Nephron (organoid): ENCODE measurements at regions not wholly inside any gene's neighbourhood (a gene's known extent, or its start where the extent isn't known, plus 50 kb on each side); places are given as distances from the start of the nearest gene placed in this dataset.
"Not testable (repeated sequence)": the region's sequence is repeated elsewhere in the genome, so short reads cannot be mapped to it uniquely, and the experiment has no call there.

ENCODE experiments used
- H3K27ac Mint-ChIP-seq, 3 experiments: 2 replicates each; pipeline ENCODE4 v1.8.0; 2020; ENCODE audit warnings: mixed read lengths in 3 of 3, mild to moderate bottlenecking in 2 of 3, moderate library complexity in 1 of 3
- H3K27me3 Mint-ChIP-seq: 2 replicates; pipeline ENCODE4 v1.8.0; 2021; ENCODE audit warnings: low read depth, mild to moderate bottlenecking, moderate library complexity, mixed read lengths
- H3K36me3 Mint-ChIP-seq: 2 replicates; pipeline ENCODE4 v1.8.0; 2020; ENCODE audit warnings: low read depth, mixed read lengths
- H3K4me1 Mint-ChIP-seq: 2 replicates; pipeline ENCODE4 v1.8.0; 2020; ENCODE audit warnings: mixed read lengths
- H3K4me3 Mint-ChIP-seq, 3 experiments: 2 replicates each; pipeline ENCODE4 v1.8.0; 2020; ENCODE audit warnings: mild to moderate bottlenecking in 3 of 3, mixed read lengths in 3 of 3, moderate library complexity in 2 of 3
- H3K9me3 Mint-ChIP-seq: 2 replicates; pipeline ENCODE4 v1.8.0; 2020; ENCODE audit warnings: mixed read lengths
- CTCF ChIP-seq, 3 experiments: fragments of 200-600 bp; sonication (generic); IDR thresholded peaks; one replicate each; pipeline ENCODE4 v1.5.0; 2021; ENCODE audit warnings: antibody characterized with exemption in 3 of 3; ENCODE audit not compliant: unreplicated experiment in 3 of 3

GRCh38 chr15:70376929-70377691 lies 279.4 kb upstream of the TLE3 start:
- no peaks in the 10 kb centered on the region for H3K36me3 Mint-ChIP-seq
- H3K9me3 Mint-ChIP-seq, result peaks cover 11% of the 10 kb centered on the region
- H3K27ac Mint-ChIP-seq, result peak overlapping the region; percentile 10 to 42 (median 37)
- H3K4me3 Mint-ChIP-seq, result peak overlapping the region; percentile 45 to 66 (median 58)
- H3K27me3 Mint-ChIP-seq, result peaks cover 79% of the 10 kb centered on the region
- TF ChIP-seq CTCF (IDR thresholded peaks at IDR 0.05; ENCODE audit: unreplicated experiment in 3 of 3), result no peak
- peaks cover 24% of the 10 kb centered on the region for H3K4me1 Mint-ChIP-seq

GRCh38 chr15:70376031-70376928 lies 278.6 kb upstream of the TLE3 start:
- Mint-ChIP-seq H3K4me3 (peak overlapping the region; percentile 45 to 66 (median 58)), H3K36me3 (no peaks in the 10 kb centered on the region), H3K27me3 (peaks cover 81% of the 10 kb centered on the region), H3K4me1 (peaks cover 24% of the 10 kb centered on the region), H3K9me3 (peaks cover 11% of the 10 kb centered on the region), H3K27ac (peak overlapping the region; percentile 20 to 42 (median 37))
- no peak for TF ChIP-seq CTCF (IDR thresholded peaks at IDR 0.05; ENCODE audit: unreplicated experiment in 3 of 3)

GRCh38 chr15:70375586-70375985 lies 277.9 kb upstream of the TLE3 start:
- Mint-ChIP-seq H3K36me3 (no peaks in the 10 kb centered on the region), H3K4me1 (peaks cover 24% of the 10 kb centered on the region)

GRCh38 chr15:70375006-70375431 lies 277.3 kb upstream of the TLE3 start:
- no peak for TF ChIP-seq CTCF (IDR thresholded peaks at IDR 0.05; ENCODE audit: unreplicated experiment in 3 of 3)
- Mint-ChIP-seq H3K4me1 (peaks cover 24% of the 10 kb centered on the region), H3K27me3 (peaks cover 88% of the 10 kb centered on the region), H3K4me3 (no peak overlapping the region), H3K36me3 (no peaks in the 10 kb centered on the region), H3K27ac (peak overlapping the region in 1 of 3 experiments; percentile 14), H3K9me3 (peaks cover 16% of the 10 kb centered on the region)

More at GRCh38 chr15:70375586-70375985, 277.9 kb upstream of the TLE3 start:
- Mint-ChIP-seq H3K27me3 (peaks cover 88% of the 10 kb centered on the region), H3K4me3 (peak overlapping the region; percentile 18 to 53 (median 23)), H3K27ac (peak overlapping the region; percentile 17 to 24 (median 20)), H3K9me3 (peaks cover 16% of the 10 kb centered on the region)
- no peak for TF ChIP-seq CTCF (IDR thresholded peaks at IDR 0.05; ENCODE audit: unreplicated experiment in 3 of 3)

- Mint-ChIP-seq H3K4me1 (peaks cover 24% of the 10 kb centered on the region), H3K4me3 (no peak overlapping the region), H3K27me3 (peaks cover 87% of the 10 kb centered on the region), H3K36me3 (no peaks in the 10 kb centered on the region), H3K27ac (no peak overlapping the region), H3K9me3 (peaks cover 17% of the 10 kb centered on the region)
- no peak for TF ChIP-seq CTCF (IDR thresholded peaks at IDR 0.05; ENCODE audit: unreplicated experiment in 3 of 3)
These were observed 276.4 kb upstream of the TLE3 start for GRCh38 chr15:70374096-70374495.

GRCh38 chr15:70373439-70373838 lies 275.7 kb upstream of the TLE3 start:
- peaks cover 24% of the 10 kb centered on the region for H3K4me1 Mint-ChIP-seq
- H3K36me3 Mint-ChIP-seq, H3K27ac Mint-ChIP-seq: not testable (repeated sequence)
- peak overlapping the region in 1 of 3 experiments; percentile 34 for H3K4me3 Mint-ChIP-seq
- H3K9me3 Mint-ChIP-seq, result peaks cover 21% of the 10 kb centered on the region
- peaks cover 80% of the 10 kb centered on the region for H3K27me3 Mint-ChIP-seq

- Mint-ChIP-seq H3K9me3 (peaks cover 20% of the 10 kb centered on the region), H3K27me3 (peaks cover 40% of the 10 kb centered on the region)
- not testable (repeated sequence) for H3K36me3 Mint-ChIP-seq, H3K4me3 Mint-ChIP-seq, H3K27ac Mint-ChIP-seq, H3K4me1 Mint-ChIP-seq
These were observed 270.4 kb upstream of the TLE3 start for GRCh38 chr15:70367913-70368705.

- not testable (repeated sequence) for H3K27ac Mint-ChIP-seq, H3K9me3 Mint-ChIP-seq, H3K36me3 Mint-ChIP-seq, H3K4me3 Mint-ChIP-seq
- H3K4me1 Mint-ChIP-seq, result peaks cover 18% of the 10 kb centered on the region
- H3K27me3 Mint-ChIP-seq, result peaks cover 21% of the 10 kb centered on the region
These were observed 266.3 kb upstream of the TLE3 start for GRCh38 chr15:70364023-70364422.
